RKO (cell line): ENCODE measurements at regions not wholly inside any gene's neighbourhood (a gene's known extent, or its start where the extent isn't known, plus 50 kb on each side); places are given as distances from the start of the nearest gene placed in this dataset.

Experiments
- DNase-seq: peaks from one replicate; pipeline ENCODE4 v3.0.0-alpha.2; 2016; ENCODE audit warnings: low spot score

GRCh38 chr10:118412132-118412760 is 70.1 kb upstream of the FAM204A start:
- DNase-seq, result no peak

DNA sequence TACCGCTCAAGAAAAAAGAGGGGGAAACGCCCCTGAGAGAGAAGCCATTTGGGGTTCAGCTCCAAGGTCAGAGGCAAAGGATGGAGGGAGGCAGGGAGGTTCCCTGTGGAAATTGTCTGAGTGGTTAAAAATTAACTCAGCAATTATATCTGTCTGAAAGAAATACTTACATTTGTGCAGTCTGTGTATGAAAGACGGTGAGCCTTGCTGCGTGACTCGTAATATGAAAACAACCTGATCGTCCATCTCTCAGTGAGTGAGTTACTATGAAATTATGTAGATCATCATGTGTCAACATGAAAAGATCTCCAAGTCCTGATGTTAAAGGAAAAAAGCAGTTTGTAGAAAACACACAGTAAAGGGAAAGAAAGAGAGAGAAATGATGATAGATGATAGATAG is 67.2 kb upstream of the FAM204A start:
- DNase-seq, result no peak

GRCh38 chr10:118408181-118408580 is 66.1 kb upstream of the FAM204A start:
- DNase-seq, result no peak

- DNase-seq, result no peak
Measured at GRCh38 chr10:118407777-118408176, 65.7 kb upstream of the FAM204A start.

- no peak for DNase-seq
Measured at GRCh38 chr10:118407026-118407425, 64.9 kb upstream of the FAM204A start.

DNA sequence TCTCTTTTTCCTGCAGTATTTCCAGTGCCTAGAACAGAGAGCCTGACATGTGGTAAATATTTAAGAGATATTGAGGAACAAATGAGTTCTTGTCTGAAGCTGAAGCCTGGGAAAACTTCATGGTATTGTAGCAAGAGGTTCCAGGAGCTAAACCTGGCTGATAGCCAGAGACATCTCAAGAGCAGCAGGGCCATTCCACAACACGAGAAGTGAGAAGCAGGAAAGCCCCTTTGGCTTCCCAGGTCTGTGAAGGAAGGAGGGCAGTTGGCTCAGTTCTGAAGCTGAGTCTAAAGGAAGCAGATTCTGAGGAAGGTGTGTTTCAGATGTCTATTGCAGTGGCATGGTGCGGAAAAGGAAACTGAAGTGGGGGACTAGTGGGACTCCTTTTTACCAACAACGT is 63.8 kb upstream of the FAM204A start:
- DNase-seq, result no peak

DNA sequence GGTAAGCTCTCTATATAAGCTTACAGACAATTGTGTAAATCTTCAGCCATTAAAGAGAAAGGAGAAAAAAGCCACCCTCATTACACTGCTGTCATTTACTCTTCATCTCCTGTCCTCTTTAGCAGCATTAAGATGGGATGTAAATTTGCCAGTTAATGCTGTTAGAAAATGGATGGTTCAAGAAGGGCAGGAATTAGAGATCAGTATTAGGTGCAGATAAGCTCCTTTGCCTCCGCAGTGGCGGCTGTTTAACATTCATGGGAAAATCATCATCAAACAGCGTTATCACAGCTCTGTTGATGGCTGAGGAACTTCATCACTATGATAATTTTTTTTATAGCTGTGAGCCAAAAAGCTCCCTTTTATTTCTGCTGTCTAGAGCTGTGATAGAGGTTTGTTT is 61.8 kb upstream of the FAM204A start:
- DNase-seq, result no peak

DNA sequence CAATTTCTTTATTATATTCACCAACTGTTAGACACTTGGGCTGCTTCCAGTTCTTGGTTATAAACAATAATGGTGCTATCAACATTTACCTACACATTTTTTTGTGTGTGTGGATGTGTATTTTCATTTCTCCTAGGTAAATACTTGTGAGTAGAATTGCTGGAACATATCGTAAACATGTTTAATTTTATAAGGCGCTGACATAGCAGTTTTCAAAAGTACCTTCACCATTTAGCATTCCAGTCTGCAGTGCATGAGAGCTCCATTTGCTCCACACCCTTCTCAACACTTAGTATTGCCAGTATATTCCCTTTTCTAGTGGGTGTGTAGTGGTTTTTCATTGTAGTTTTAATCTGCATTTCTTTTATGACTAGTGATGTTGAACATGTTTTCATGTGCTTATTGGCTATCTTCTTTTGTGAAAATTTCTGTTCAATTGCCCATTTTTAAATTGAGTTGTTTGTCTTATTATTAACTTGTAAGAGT is 59.6 kb upstream of the FAM204A start:
- DNase-seq, result no peak

- DNase-seq, result no peak
Measured at GRCh38 chr10:118397391-118397790, 55.3 kb upstream of the FAM204A start.

DNA sequence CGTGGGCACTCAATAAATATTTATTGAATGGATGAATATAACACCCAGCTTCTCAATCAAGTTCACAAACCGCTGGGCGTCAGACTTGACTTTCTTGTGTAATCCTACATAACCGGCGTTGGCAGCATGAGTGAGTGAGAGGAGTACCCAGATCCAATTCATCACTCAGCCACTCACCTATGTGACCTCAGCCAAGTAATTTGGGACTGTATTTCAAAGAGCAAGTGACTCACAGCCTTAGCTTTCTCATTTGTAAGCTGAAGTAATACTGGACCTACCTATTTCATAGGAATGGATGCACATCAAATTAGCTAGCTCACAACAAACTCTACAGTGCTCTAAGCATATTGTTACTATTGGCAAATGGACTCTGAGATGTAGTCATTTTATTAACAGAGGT is 53.8 kb upstream of the FAM204A start:
- no peak for DNase-seq

DNA sequence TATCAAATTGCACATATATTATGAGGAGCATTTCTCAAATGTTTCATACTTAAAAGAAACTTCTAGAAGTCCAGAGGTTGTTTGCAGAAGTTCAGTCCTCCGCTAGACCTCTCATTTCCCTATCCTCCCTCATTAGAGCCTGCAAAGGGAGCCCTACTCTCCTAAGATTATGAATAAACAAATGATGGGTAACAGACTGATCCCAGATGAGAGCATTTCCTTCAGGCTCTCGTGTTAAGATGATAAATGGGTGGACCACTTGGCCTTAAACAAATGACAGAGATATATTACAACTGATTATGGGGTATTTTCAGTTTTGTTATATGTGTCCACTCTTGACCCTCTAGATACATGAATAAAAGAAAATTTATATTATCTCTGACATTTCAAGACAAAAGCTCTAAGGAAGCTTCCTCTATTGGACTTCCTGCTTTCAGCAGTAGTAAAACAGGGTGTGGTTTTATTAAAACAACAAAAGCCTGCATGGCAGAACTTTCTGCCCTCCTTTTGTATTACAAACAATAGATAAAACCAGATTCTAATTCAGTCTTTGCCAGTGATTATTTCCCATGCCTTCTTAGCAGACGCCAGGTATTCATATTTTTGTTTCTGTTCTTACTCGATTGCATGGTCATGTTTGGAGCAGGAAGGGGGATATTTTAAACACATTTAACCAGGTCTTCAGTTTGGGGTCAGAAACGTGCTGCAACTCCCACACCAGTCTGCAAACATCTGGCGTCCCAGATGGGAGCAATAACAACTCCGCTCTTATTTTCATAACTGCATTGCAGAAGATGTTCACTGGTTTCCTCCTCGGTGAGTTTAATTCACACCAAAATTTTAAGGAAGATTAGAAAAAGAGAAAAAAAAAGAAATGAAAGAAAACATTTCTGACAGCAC is 52.4 kb upstream of the FAM204A start:
- DNase-seq, result no peak

- no peak for DNase-seq
Measured at GRCh38 chr10:118392761-118393160, 50.6 kb upstream of the FAM204A start.
